OCI-LY3 (cell line): ENCODE measurements at regions not wholly inside any gene's neighbourhood (a gene's known extent, or its start where the extent isn't known, plus 50 kb on each side); places are given as distances from the start of the nearest gene placed in this dataset.

Experiments
- CTCF ChIP-seq: fragments of 200-600, 300-600 bp; sonication (generic); IDR thresholded peaks from 2 replicates; pipeline ENCODE4 v1.5.1; 2014; ENCODE audit warnings: antibody characterized with exemption, low read length, low read depth
- EZH2phosphoT487 ChIP-seq: fragments of 200-600 bp; shearing (Covaris generic); IDR thresholded peaks from 2 replicates; pipeline ENCODE4 v1.6.1; 2018; ENCODE audit warnings: antibody characterized with exemption, mixed run types, low read depth

GRCh38 chr13:82634946-82635345 lies 1247.3 kb downstream of the SLITRK1 start:
- no peak for TF ChIP-seq CTCF
- TF ChIP-seq EZH2phosphoT487: no peak
